BE2C (cell line): ENCODE measurements at regions not wholly inside any gene's neighbourhood (a gene's known extent, or its start where the extent isn't known, plus 50 kb on each side); places are given as distances from the start of the nearest gene placed in this dataset.

ENCODE experiments used
- DNase-seq: peaks from one replicate; pipeline ENCODE4 v3.0.0-alpha.2; 2020
- H3K27me3 ChIP-seq: fragments of 250-450 bp; sonication (Bioruptor Pico); 2 replicates; pipeline ENCODE4 v1.5.1; 2020; ENCODE audit warnings: mild to moderate bottlenecking
- H3K36me3 ChIP-seq: fragments of 250-450 bp; sonication (Bioruptor Pico); 2 replicates; pipeline ENCODE4 v1.5.1; 2020; ENCODE audit warnings: mild to moderate bottlenecking
- H3K4me1 ChIP-seq: fragments of 250-450 bp; sonication (Bioruptor Pico); 2 replicates; pipeline ENCODE4 v1.5.1; 2020
- H3K4me3 ChIP-seq: 2 replicates; pipeline ENCODE4 v1.5.1; 2011; ENCODE audit warnings: low read depth, low read length
- H3K9me3 ChIP-seq: fragments of 250-450 bp; sonication (Bioruptor Pico); 2 replicates; pipeline ENCODE4 v1.5.1; 2020
- TF ChIP-seq, protein P1 (sequence below): IDR thresholded peaks from 2 replicates; pipeline ENCODE4 v1.5.1; 2012; ENCODE audit warnings: mild to moderate bottlenecking, low read depth, low read length

DNA sequence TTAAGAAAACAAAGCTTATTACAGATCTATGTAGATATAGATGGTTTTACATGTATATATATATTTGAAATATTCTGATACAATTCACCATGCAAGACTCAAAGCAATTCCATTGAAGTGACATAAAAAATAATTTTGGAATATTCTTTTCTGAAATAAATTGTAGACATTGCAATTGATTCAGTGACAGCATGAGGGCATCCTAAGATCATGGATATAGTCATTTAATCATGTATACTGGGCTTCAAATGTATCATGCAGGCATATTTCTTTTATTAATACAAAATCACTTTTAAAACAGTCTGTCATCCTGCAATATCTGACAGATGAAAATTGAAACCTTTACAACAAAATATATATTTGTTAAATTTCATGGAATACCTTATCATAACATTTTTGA, 286.7 kb upstream of the SLITRK6 start:
- Histone ChIP-seq H3K4me3 (no peak overlapping the region), H3K36me3 (no peaks in the 10 kb centered on the region), H3K9me3 (no peaks in the 10 kb centered on the region), H3K27me3 (no peaks in the 10 kb centered on the region), H3K4me1 (peaks cover 4% of the 10 kb centered on the region; the same call in 1 of the 2 replicates)
- TF ChIP-seq, protein P1, sequence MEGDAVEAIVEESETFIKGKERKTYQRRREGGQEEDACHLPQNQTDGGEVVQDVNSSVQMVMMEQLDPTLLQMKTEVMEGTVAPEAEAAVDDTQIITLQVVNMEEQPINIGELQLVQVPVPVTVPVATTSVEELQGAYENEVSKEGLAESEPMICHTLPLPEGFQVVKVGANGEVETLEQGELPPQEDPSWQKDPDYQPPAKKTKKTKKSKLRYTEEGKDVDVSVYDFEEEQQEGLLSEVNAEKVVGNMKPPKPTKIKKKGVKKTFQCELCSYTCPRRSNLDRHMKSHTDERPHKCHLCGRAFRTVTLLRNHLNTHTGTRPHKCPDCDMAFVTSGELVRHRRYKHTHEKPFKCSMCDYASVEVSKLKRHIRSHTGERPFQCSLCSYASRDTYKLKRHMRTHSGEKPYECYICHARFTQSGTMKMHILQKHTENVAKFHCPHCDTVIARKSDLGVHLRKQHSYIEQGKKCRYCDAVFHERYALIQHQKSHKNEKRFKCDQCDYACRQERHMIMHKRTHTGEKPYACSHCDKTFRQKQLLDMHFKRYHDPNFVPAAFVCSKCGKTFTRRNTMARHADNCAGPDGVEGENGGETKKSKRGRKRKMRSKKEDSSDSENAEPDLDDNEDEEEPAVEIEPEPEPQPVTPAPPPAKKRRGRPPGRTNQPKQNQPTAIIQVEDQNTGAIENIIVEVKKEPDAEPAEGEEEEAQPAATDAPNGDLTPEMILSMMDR: peak; percentile 39
- DNase-seq: no peak

DNA sequence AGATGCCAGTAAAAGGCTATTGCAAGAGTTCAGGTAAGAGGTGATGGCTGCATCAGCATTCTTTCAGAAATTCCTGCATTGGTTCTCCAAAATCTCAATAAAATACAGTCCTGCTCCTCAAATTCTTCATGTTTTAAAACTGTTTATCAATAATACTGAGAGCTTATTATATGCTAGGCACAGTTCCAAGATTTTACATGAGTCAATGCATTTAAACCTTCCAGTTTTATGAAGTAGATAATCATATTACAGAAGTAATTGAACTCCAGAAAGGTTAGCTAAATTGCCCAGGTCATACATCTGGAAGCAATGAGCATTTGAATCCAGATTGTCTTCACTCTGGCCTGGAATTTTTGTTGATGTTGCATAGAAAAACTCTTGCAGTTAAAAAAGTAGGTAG, 282.9 kb upstream of the SLITRK6 start:
- TF ChIP-seq, protein P1: no peak
- no peaks in the 10 kb centered on the region for H3K27me3 ChIP-seq
- no peaks in the 10 kb centered on the region for H3K9me3 ChIP-seq
- DNase-seq: no peak
- no peaks in the 10 kb centered on the region for H3K36me3 ChIP-seq
- no peak overlapping the region for H3K4me3 ChIP-seq
- H3K4me1 ChIP-seq: peaks cover 4% of the 10 kb centered on the region; the same call in 1 of the 2 replicates

DNA sequence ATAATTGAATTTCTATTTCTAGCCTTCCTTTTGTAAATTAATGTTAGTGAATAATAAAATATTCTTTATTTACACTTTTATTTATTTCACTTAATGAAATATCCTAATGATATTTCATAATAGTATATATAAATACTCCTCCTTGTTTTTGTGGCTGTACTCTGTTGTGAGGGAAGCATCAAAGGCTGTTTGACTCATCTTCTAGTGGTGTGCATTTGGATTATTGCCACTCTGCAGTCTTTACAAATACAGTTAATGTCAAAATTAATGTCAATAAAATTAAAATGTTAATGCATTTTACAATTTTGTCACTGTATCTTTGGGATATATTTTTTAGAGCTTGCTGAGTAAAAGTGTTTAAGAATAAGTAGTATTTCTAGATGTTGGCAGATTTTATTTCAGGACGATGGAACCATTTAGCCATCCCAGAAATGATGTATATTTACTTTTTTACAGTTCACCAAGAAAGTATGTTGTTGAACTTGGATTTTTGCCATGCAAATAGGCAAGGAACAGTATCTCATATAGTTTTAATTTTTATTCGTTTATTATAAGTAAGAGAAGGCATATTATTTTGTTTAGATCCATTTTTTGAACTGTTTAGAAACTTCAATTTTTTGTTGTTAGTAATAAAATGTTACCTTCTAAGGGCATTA, 281.2 kb upstream of the SLITRK6 start:
- Histone ChIP-seq H3K4me3 (no peak overlapping the region), H3K36me3 (no peaks in the 10 kb centered on the region), H3K4me1 (peaks cover 4% of the 10 kb centered on the region; the same call in 1 of the 2 replicates), H3K9me3 (no peaks in the 10 kb centered on the region), H3K27me3 (no peaks in the 10 kb centered on the region)
- TF ChIP-seq, protein P1: no peak
- no peak for DNase-seq

DNA sequence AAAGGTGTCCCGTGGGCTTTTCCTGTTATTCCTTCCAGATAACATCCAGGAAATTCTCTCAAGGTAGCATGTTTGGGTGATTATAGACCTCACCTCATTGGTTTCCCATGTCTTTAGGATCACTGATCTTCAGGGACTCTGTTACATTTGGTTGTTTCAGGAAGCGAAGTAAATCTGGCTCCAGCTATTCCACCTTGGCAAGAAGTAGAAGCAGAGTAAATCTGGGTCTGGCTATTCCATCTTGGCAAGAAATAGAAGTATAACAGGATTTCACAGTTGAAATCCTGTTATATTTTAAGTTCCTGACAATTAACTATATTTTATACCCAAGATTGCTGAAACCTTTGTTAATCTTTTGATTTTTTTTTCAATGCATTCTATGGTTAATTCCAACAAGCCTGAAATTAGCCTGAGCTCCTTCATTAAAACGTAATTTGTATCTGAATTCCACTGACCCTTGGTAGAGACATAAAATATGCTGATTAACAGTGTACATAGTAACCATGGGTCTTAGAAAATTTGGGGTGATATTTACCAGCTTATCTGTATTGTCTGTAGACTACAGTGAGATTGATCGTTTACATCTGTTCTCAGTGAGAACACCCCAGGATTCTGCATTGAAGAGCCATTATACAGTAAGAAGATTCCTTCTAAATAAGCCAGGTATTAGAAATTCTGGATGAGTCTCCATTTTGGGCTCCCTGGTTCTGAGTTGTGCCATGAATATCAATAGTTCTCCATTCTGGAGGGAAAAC, 267.6 kb upstream of the SLITRK6 start:
- DNase-seq: no peak
- H3K36me3 ChIP-seq: no peaks in the 10 kb centered on the region
- TF ChIP-seq, protein P1: no peak
- H3K4me3 ChIP-seq: no peak overlapping the region
- no peaks in the 10 kb centered on the region for H3K4me1 ChIP-seq
- no peaks in the 10 kb centered on the region for H3K9me3 ChIP-seq
- H3K27me3 ChIP-seq: 0 out of 2 replicates have a peak, but pooled peaks cover 4% of the 10 kb centered on the region

DNA sequence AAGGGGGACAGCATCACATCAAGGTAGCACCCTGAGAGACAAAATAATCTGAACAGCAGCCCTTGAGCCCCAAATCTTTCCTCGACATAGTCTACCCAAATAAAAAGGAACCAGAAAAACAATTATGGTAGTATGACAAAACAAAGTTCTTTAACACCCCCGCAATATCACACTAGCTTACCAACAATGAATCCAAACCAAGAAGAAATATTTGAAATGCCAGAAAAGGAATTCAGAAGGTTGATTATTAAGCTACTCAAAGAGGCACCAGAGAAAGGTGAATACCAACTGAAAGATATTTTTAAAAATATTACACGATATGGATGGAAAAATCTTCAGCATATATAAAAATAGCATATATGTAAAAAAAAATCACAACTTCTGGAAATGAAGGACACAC, 252.9 kb upstream of the SLITRK6 start:
- Histone ChIP-seq H3K9me3 (no peaks in the 10 kb centered on the region), H3K4me1 (no peaks in the 10 kb centered on the region), H3K4me3 (no peak overlapping the region), H3K27me3 (no peaks in the 10 kb centered on the region), H3K36me3 (no peaks in the 10 kb centered on the region)
- no peak for DNase-seq
- TF ChIP-seq, protein P1: no peak
